Mucosa of descending colon (tissue), 3 donors: ENCODE measurements at regions not wholly inside any gene's neighbourhood (a gene's known extent, or its start where the extent isn't known, plus 50 kb on each side); places are given as distances from the start of the nearest gene placed in this dataset.

Experiments used
- ATAC-seq: fragments of 200-7000 bp; cut with Tn5 transposase; one replicate; pipeline ENCODE4 v1.9.1; 2020; ENCODE audit warnings: mild to moderate bottlenecking, moderate library complexity
- DNase-seq, 3 donors: peaks; one replicate each; pipeline ENCODE4 v3.0.0-alpha.2; 2020
- H3K36me3 ChIP-seq: fragments of 200-600 bp; one replicate; pipeline ENCODE4 v1.8.0; 2021; ENCODE audit warnings: low read depth, mild to moderate bottlenecking
- H3K4me1 ChIP-seq: fragments of 200-600 bp; one replicate; pipeline ENCODE4 v1.8.0; 2021; ENCODE audit warnings: low read depth, mild to moderate bottlenecking
- H3K4me3 ChIP-seq: fragments of 200-600 bp; one replicate; pipeline ENCODE4 v1.8.0; 2021; ENCODE audit warnings: mild to moderate bottlenecking
- H3K9me3 ChIP-seq: fragments of 200-600 bp; one replicate; pipeline ENCODE4 v1.8.0; 2021; ENCODE audit warnings: mild to moderate bottlenecking
- CTCF ChIP-seq: fragments of 200-600 bp; IDR thresholded peaks from one replicate; pipeline ENCODE4 v1.8.0; 2022; ENCODE audit warnings: antibody characterized with exemption, mild to moderate bottlenecking
- intact Hi-C, 2 donors: fragments of 100-400 bp; cut with DNase I in 1 of 2; cut with micrococcal nuclease in 1 of 2; formaldehyde crosslinking; loops; one replicate each; pipeline versions ENCODE4 v1.11.0 to v1.11.1; 2022; cut with DNase I, micrococcal nuclease
- donor health status: DM: no; HTN: no; CAD: no; lungs with moderate emphysema.
- donor health status: DM: no; HTN: no; CAD: no.
- donor health status: DM: no; HTN: yes; CAD: no.

- ATAC-seq (no peak), DNase-seq (no peak)
- H3K9me3 ChIP-seq: no peaks in the 10 kb centered on the region
- TF ChIP-seq CTCF: no peak
- intact Hi-C loops: no loop called here
- H3K4me3 ChIP-seq: no peak overlapping the region
- no peaks in the 10 kb centered on the region for H3K36me3 ChIP-seq
- H3K4me1 ChIP-seq: no peaks in the 10 kb centered on the region
Measured at GRCh38 chr10:128952856-128953255, 514.2 kb upstream of the MGMT start.

- TF ChIP-seq CTCF: no peak
- no peak for ATAC-seq
- Histone ChIP-seq H3K4me1 (no peaks in the 10 kb centered on the region), H3K36me3 (no peaks in the 10 kb centered on the region), H3K9me3 (no peaks in the 10 kb centered on the region), H3K4me3 (no peak overlapping the region)
- DNase-seq: no peak
- intact Hi-C loops: no loop called here
Measured at GRCh38 chr10:128956149-128956548, 510.9 kb upstream of the MGMT start.

GRCh38 chr10:128957221-128957620 is 509.8 kb upstream of the MGMT start:
- TF ChIP-seq CTCF: no peak
- no peak overlapping the region for H3K4me3 ChIP-seq
- no peak for ATAC-seq
- no peaks in the 10 kb centered on the region for H3K9me3 ChIP-seq
- DNase-seq: no peak
- H3K4me1 ChIP-seq: no peaks in the 10 kb centered on the region
- no peaks in the 10 kb centered on the region for H3K36me3 ChIP-seq
- intact Hi-C loops: no loop called here

- H3K4me1 ChIP-seq: no peaks in the 10 kb centered on the region
- DNase-seq: no peak
- no peak for TF ChIP-seq CTCF
- no peaks in the 10 kb centered on the region for H3K36me3 ChIP-seq
- H3K4me3 ChIP-seq: no peak overlapping the region
- H3K9me3 ChIP-seq: no peaks in the 10 kb centered on the region
- intact Hi-C loops: no loop called here
- ATAC-seq: no peak
Measured at GRCh38 chr10:128958834-128959690, 508.0 kb upstream of the MGMT start.

GRCh38 chr10:128959746-128960145 is 507.3 kb upstream of the MGMT start:
- DNase-seq (no peak), ATAC-seq (no peak)
- H3K4me1 ChIP-seq: no peaks in the 10 kb centered on the region
- H3K36me3 ChIP-seq: no peaks in the 10 kb centered on the region
- no peaks in the 10 kb centered on the region for H3K9me3 ChIP-seq
- no peak for TF ChIP-seq CTCF
- intact Hi-C loops: no loop called here
- no peak overlapping the region for H3K4me3 ChIP-seq
